Left lobe of liver (tissue), 2 donors: ENCODE measurements at regions not wholly inside any gene's neighbourhood (a gene's known extent, or its start where the extent isn't known, plus 50 kb on each side); places are given as distances from the start of the nearest gene placed in this dataset.
"Not testable (repeated sequence)": the region's sequence is repeated elsewhere in the genome, so short reads cannot be mapped to it uniquely, and the experiment has no call there.

Experiments used
- ATAC-seq: fragments of 200-7000 bp; cut with Tn5 transposase; one replicate; pipeline ENCODE4 v1.9.1; 2020; ENCODE audit warnings: mild to moderate bottlenecking, moderate library complexity
- DNase-seq: peaks from one replicate; pipeline ENCODE4 v3.0.0-alpha.2; 2020; ENCODE audit warnings: low spot score
- donor health status: DM: no; HTN: no; CAD: no; lungs with moderate emphysema.
- donor health status: DM: no; HTN: yes; CAD: no.

GRCh38 chr11:34830648-34831047 lies 85.5 kb downstream of the APIP start:
- ATAC-seq: no peak

GRCh38 chr11:34830035-34830434 lies 86.1 kb downstream of the APIP start:
- DNase-seq (no peak), ATAC-seq (no peak)

More at GRCh38 chr11:34830648-34831047, 85.5 kb downstream of the APIP start:
- no peak for DNase-seq

GRCh38 chr11:34827228-34827627 lies 89.0 kb downstream of the APIP start:
- ATAC-seq (peak; percentile 41), DNase-seq (no peak)

- DNase-seq: no peak
Observed at GRCh38 chr11:34826384-34826726, 89.8 kb downstream of the APIP start.

GRCh38 chr11:34825670-34826383 lies 90.4 kb downstream of the APIP start:
- DNase-seq (no peak), ATAC-seq (no peak)

More at GRCh38 chr11:34826384-34826726, 89.8 kb downstream of the APIP start:
- no peak for ATAC-seq

- no peak for DNase-seq
Observed at GRCh38 chr11:34825315-34825669, 90.9 kb downstream of the APIP start.

GRCh38 chr11:34824425-34824824 lies 91.8 kb downstream of the APIP start:
- ATAC-seq: no peak
- no peak for DNase-seq

More at GRCh38 chr11:34825315-34825669, 90.9 kb downstream of the APIP start:
- no peak for ATAC-seq

- no peak for DNase-seq
- peak; percentile 5 for ATAC-seq
Observed at GRCh38 chr11:34823639-34824038, 92.5 kb downstream of the APIP start.

GRCh38 chr11:34823197-34823596 lies 93.0 kb downstream of the APIP start:
- peak; percentile 91 for ATAC-seq
- DNase-seq: peak; percentile 74

- no peak for ATAC-seq
Observed at GRCh38 chr11:34819740-34820482, 96.3 kb downstream of the APIP start.

GRCh38 chr11:34817812-34818211 lies 98.4 kb downstream of the APIP start:
- DNase-seq, ATAC-seq: not testable (repeated sequence)

More at GRCh38 chr11:34819740-34820482, 96.3 kb downstream of the APIP start:
- no peak for DNase-seq

- ATAC-seq: no peak
Observed at GRCh38 chr11:34816698-34817213, 99.4 kb downstream of the APIP start.

GRCh38 chr11:34812905-34813576 lies 103.1 kb downstream of the APIP start:
- ATAC-seq (peak; percentile 61), DNase-seq (no peak)

More at GRCh38 chr11:34816698-34817213, 99.4 kb downstream of the APIP start:
- DNase-seq: no peak

GRCh38 chr11:34811858-34812257 lies 104.3 kb downstream of the APIP start:
- DNase-seq: no peak
- no peak for ATAC-seq

- no peak for ATAC-seq
- DNase-seq: no peak
Observed at GRCh38 chr11:34810107-34810562, 106.0 kb downstream of the APIP start.

- no peak for DNase-seq
Observed at GRCh38 chr11:34809191-34810106, 106.7 kb downstream of the APIP start.

GRCh38 chr11:34806875-34807274 lies 109.3 kb downstream of the APIP start:
- DNase-seq (no peak), ATAC-seq (no peak)

More at GRCh38 chr11:34809191-34810106, 106.7 kb downstream of the APIP start:
- no peak for ATAC-seq

GRCh38 chr11:34805937-34806336 lies 110.2 kb downstream of the APIP start:
- no peak for DNase-seq
- ATAC-seq: no peak

GRCh38 chr11:34799848-34800247 lies 116.3 kb downstream of the APIP start:
- DNase-seq (no peak), ATAC-seq (peak; percentile 93)

GRCh38 chr11:34798985-34799384 lies 117.2 kb downstream of the APIP start:
- DNase-seq (no peak), ATAC-seq (no peak)
